ENCODE measurements at regions not wholly inside any gene's neighbourhood (a gene's known extent, or its start where the extent isn't known, plus 50 kb on each side); places are given as distances from the start of the nearest gene placed in this dataset.

DNA sequence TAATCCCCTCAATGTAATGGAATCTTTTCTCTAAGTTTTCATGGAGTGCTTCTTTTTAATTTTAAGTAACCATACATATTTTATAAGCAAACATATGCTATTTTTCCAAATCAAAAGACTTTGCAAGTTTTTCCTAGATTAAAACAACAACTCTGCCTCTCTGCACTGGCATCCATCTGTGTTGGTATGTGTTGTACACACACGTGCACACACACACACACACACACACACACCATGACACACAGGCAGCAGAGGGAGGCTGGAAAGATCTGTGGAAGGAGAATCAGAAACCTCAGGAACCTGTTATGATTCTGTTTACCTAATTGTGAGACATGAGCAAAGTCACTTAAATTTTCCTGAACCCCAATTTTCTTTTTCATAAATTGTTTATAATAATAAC, 295.0 kb upstream of the PRDM1 start (continued):
- TF ChIP-seq, protein P1, sequence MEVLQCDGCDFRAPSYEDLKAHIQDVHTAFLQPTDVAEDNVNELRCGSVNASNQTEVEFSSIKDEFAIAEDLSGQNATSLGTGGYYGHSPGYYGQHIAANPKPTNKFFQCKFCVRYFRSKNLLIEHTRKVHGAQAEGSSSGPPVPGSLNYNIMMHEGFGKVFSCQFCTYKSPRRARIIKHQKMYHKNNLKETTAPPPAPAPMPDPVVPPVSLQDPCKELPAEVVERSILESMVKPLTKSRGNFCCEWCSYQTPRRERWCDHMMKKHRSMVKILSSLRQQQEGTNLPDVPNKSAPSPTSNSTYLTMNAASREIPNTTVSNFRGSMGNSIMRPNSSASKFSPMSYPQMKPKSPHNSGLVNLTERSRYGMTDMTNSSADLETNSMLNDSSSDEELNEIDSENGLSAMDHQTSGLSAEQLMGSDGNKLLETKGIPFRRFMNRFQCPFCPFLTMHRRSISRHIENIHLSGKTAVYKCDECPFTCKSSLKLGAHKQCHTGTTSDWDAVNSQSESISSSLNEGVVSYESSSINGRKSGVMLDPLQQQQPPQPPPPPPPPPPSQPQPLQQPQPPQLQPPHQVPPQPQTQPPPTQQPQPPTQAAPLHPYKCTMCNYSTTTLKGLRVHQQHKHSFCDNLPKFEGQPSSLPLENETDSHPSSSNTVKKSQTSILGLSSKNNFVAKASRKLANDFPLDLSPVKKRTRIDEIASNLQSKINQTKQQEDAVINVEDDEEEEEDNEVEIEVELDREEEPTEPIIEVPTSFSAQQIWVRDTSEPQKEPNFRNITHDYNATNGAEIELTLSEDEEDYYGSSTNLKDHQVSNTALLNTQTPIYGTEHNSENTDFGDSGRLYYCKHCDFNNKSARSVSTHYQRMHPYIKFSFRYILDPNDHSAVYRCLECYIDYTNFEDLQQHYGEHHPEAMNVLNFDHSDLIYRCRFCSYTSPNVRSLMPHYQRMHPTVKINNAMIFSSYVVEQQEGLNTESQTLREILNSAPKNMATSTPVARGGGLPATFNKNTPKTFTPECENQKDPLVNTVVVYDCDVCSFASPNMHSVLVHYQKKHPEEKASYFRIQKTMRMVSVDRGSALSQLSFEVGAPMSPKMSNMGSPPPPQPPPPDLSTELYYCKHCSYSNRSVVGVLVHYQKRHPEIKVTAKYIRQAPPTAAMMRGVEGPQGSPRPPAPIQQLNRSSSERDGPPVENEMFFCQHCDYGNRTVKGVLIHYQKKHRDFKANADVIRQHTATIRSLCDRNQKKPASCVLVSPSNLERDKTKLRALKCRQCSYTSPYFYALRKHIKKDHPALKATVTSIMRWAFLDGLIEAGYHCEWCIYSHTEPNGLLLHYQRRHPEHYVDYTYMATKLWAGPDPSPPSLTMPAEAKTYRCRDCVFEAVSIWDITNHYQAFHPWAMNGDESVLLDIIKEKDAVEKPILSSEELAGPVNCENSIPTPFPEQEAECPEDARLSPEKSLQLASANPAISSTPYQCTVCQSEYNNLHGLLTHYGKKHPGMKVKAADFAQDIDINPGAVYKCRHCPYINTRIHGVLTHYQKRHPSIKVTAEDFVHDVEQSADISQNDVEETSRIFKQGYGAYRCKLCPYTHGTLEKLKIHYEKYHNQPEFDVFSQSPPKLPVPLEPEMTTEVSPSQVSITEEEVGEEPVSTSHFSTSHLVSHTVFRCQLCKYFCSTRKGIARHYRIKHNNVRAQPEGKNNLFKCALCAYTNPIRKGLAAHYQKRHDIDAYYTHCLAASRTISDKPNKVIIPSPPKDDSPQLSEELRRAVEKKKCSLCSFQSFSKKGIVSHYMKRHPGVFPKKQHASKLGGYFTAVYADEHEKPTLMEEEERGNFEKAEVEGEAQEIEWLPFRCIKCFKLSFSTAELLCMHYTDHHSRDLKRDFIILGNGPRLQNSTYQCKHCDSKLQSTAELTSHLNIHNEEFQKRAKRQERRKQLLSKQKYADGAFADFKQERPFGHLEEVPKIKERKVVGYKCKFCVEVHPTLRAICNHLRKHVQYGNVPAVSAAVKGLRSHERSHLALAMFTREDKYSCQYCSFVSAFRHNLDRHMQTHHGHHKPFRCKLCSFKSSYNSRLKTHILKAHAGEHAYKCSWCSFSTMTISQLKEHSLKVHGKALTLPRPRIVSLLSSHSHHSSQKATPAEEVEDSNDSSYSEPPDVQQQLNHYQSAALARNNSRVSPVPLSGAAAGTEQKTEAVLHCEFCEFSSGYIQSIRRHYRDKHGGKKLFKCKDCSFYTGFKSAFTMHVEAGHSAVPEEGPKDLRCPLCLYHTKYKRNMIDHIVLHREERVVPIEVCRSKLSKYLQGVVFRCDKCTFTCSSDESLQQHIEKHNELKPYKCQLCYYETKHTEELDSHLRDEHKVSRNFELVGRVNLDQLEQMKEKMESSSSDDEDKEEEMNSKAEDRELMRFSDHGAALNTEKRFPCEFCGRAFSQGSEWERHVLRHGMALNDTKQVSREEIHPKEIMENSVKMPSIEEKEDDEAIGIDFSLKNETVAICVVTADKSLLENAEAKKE (CRISPR knock-in tag; IDR thresholded peaks at IDR 0.05): no peak

DNA sequence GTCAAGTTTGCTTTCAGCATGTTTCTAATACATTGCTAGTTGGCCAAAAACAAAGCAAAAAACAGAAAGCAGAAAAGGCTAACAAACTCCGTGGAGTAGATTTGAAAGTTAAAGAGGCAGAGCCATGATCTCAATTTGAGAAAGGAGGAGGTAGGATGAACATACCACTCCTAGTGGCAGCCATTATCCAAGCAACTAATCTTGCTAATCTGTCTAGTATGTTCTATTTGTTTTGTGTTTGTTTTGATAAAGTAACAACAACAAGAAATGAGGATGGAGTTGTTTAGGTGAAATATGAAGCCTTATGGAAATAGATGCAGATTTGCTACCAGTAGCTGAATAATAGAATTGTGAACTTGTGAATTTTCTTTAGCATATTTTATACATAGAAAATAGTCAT, 295.5 kb upstream of the PRDM1 start:
- H3F3A ChIP-seq (replicated peaks; ENCODE audit: low read depth): no peaks in the 10 kb centered on the region
- no peaks in the 10 kb centered on the region for H3K9me3 Mint-ChIP-seq

More for the DNA sequence above, 295.5 kb upstream of the PRDM1 start:
- H3K4me3 ChIP-seq: no peak overlapping the region
- H3K9me2 ChIP-seq (ENCODE audit: insufficient read depth): no peaks in the 10 kb centered on the region
- Mint-ChIP-seq H3K4me3 (no peak overlapping the region), H3K36me3 (ENCODE audit: low read depth) (no peaks in the 10 kb centered on the region), H3K27ac (no peak overlapping the region), H3K4me1 (peaks cover 12% of the 10 kb centered on the region; the same call in 2 of the 3 replicates), H3K27me3 (ENCODE audit: insufficient read depth, low read depth, poor library complexity) (no peaks in the 10 kb centered on the region)
- TF ChIP-seq JUNB (IDR thresholded peaks at IDR 0.05; ENCODE audit: unreplicated experiment): no peak
- TF ChIP-seq, protein P2, sequence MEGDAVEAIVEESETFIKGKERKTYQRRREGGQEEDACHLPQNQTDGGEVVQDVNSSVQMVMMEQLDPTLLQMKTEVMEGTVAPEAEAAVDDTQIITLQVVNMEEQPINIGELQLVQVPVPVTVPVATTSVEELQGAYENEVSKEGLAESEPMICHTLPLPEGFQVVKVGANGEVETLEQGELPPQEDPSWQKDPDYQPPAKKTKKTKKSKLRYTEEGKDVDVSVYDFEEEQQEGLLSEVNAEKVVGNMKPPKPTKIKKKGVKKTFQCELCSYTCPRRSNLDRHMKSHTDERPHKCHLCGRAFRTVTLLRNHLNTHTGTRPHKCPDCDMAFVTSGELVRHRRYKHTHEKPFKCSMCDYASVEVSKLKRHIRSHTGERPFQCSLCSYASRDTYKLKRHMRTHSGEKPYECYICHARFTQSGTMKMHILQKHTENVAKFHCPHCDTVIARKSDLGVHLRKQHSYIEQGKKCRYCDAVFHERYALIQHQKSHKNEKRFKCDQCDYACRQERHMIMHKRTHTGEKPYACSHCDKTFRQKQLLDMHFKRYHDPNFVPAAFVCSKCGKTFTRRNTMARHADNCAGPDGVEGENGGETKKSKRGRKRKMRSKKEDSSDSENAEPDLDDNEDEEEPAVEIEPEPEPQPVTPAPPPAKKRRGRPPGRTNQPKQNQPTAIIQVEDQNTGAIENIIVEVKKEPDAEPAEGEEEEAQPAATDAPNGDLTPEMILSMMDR (conservative IDR thresholded peaks at IDR 0.05; ENCODE audit: low read depth in 2 of 2): peak in 1 of 2 experiments; percentile 32; a peak in 2 of 4 replicates
- no peaks in the 10 kb centered on the region; the same call in none of the 2 replicates for H3K4me1 ChIP-seq (ENCODE audit: insufficient read depth)
- no peak overlapping the region for H2AFZ ChIP-seq
- ATAC-seq (no peak), DNase-seq (ENCODE audit: low spot score) (peak; percentile 10)
- H3K4me2 ChIP-seq: no peak overlapping the region
- H3K36me3 ChIP-seq (ENCODE audit: insufficient read depth): no peaks in the 10 kb centered on the region
- H4K20me1 ChIP-seq (replicated peaks; ENCODE audit: insufficient read depth): no peaks in the 10 kb centered on the region
- H3K27ac ChIP-seq (ENCODE audit: low read depth): no peak overlapping the region
- H3K27me3 ChIP-seq (ENCODE audit: insufficient read depth): no peaks in the 10 kb centered on the region
- H3K79me2 ChIP-seq (replicated peaks; ENCODE audit: insufficient read depth): no peaks in the 10 kb centered on the region
